GM10248 (cell line): ENCODE measurements at regions not wholly inside any gene's neighbourhood (a gene's known extent, or its start where the extent isn't known, plus 50 kb on each side); places are given as distances from the start of the nearest gene placed in this dataset.

Experiments
- CTCF ChIA-PET: fragments of 300-600 bp; sonication (Branson Sonifier 250); formaldehyde crosslinking; extraction: SDS; loops from one replicate; lab custom pipeline; 2021; ENCODE audit warnings: antibody characterized with exemption; lab: Yijun Ruan, JAX
- POLR2A ChIA-PET: fragments of 350-650 bp; sonication (Branson Sonifier 250); formaldehyde crosslinking; extraction: SDS; loops from one replicate; lab custom pipeline; 2020; ENCODE audit warnings: antibody characterized with exemption; lab: Yijun Ruan, JAX
- DNase-seq: peaks from one replicate; pipeline ENCODE4 v3.0.0; 2012; ENCODE audit errors: extremely low spot score
- TF ChIP-seq, protein P1 (sequence below): IDR thresholded peaks from 2 replicates; pipeline ENCODE4 v1.5.1; 2012; ENCODE audit warnings: mild to moderate bottlenecking, low read depth; ENCODE audit errors: extremely low read depth, missing control alignments, control extremely low read depth

DNA sequence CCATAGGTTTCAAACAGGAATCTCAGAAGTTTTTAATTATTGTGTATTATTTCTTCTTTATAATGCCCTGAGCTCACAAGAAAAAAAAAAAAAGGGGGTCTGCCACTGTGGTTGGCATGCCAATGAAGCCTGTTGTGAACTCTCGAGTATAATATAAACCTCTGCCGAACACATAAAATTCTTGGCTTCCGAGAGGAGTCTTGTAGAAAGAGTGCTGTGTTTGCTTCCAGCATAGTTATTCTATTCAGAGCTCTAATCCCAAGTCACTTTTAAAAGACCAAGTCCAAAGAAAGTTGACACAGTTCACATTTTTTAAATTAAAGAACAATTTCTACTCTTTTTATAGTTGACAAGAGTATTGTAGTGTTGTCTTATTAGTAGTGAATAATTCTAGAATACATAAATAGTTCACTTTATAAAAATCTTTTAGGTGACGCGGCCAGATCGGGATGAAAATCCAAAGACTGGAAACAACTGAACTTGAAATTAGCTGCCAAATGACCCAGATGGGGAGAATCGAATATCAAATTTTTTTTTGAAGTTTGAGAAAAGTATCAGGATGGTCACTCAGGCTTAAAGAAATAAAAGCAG lies 293.2 kb downstream of the DUSP10 start:
- TF ChIP-seq, protein P1, sequence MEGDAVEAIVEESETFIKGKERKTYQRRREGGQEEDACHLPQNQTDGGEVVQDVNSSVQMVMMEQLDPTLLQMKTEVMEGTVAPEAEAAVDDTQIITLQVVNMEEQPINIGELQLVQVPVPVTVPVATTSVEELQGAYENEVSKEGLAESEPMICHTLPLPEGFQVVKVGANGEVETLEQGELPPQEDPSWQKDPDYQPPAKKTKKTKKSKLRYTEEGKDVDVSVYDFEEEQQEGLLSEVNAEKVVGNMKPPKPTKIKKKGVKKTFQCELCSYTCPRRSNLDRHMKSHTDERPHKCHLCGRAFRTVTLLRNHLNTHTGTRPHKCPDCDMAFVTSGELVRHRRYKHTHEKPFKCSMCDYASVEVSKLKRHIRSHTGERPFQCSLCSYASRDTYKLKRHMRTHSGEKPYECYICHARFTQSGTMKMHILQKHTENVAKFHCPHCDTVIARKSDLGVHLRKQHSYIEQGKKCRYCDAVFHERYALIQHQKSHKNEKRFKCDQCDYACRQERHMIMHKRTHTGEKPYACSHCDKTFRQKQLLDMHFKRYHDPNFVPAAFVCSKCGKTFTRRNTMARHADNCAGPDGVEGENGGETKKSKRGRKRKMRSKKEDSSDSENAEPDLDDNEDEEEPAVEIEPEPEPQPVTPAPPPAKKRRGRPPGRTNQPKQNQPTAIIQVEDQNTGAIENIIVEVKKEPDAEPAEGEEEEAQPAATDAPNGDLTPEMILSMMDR: no peak
- CTCF ChIA-PET: interaction anchor here (1.2 to 7.5 kb wide), 2 partner anchors 9 to 14 kb away, joined by 4 to 46 read pairs; no protein-coding TSS in a partner anchor
- POLR2A ChIA-PET: no interaction called here
- DNase-seq: no peak

DNA sequence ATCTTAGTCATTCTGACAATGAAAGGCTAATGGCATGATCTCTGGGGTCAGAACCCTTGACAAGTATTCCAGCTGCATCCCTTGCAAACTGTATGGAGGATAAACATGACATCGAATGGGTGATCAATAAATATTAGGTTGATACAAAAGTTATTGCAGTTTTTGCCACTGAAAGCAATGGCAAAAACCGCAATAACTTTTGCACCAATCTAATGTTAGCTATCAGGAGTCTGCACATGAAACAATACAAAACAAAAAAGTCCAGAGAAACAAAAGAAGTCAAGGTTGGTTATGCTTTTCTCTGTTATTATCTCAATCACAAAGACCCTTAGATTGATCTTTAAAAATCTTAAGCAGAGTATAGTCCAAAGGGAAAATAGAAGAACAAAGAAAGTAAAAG lies 292.7 kb downstream of the DUSP10 start:
- no peak for DNase-seq
- TF ChIP-seq, protein P1: no peak
- POLR2A ChIA-PET: no interaction called here
- CTCF ChIA-PET: interaction anchor here (1.2 to 7.5 kb wide), 2 partner anchors 9 to 14 kb away, joined by 4 to 46 read pairs; no protein-coding TSS in a partner anchor

DNA sequence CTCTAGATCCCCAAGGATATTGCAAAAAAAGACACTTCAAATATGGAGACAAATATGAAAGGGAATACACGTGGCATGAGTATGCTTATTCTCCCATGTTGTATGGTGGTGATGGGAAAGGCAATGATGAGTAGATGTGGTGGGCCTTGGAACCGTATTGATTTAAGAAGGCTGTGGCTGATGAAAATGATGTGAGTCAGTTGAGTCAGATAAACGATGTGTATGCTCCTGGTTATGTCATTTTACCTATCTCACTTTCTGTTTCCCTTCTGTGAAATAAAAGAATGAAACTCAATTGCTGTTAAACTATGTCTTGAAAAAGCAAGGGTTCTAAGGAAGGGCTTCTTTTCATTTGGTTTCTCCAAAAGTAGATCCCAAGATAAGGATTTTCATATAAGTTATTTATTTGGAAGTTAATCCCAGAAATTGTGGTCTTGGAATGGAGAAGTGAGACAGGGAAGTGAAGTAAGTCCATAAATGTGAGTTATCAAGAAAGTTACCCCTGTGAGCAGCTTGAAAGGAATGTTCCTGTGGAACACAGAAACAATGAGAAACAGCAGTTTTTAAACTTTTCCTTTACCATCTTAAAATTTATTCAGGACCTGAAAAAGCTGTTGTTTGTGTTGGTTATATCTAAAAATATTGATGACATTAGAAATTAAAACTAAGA lies 292.0 kb downstream of the DUSP10 start:
- TF ChIP-seq, protein P1: no peak
- POLR2A ChIA-PET: no interaction called here
- CTCF ChIA-PET: interaction anchor here (7.5 kb wide), 1 partner anchor 15 kb away, joined by 46 read pairs; no protein-coding TSS in a partner anchor

DNA sequence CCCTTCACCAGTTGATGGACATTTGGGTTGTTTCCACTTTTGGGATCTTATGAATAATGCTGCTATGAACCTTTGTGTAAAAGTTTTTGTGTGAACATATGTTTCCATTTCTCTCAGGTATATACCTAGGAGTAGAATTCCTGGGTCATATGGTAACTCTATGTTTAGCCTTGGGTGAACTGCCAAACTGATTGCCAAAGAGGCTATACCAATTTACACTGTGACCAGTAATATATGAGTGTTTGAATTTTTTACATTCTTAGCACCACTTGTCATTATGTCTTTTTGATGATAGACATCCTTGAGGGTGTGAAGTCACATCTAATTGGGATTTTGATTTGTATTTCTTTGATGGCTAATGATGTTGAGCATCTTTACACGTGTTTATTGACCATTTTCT lies 290.1 kb downstream of the DUSP10 start:
- ChIA-PET CTCF (no interaction called here), POLR2A (no interaction called here)
- DNase-seq: no peak
- TF ChIP-seq, protein P1: no peak

More for the DNA sequence above, 292.0 kb downstream of the DUSP10 start:
- DNase-seq: peak; percentile 14

DNA sequence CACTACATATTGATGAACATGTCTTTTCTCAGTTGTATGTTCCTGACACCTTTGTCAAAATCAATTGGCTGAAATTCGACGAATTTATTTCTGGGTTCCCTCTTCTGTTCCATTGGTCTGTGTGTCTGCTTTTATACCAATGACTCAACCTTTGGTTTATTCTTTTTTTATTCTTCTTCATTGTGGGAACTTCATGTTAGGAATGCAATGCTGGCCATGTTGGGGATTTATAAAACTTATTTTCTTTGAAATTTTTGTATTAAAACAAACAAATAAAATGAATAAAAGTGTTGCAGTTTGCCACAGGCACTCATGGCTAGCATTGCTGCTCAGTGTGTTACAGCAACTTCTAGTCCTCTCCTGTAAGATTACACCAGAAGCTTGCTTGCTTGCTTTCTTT lies 287.8 kb downstream of the DUSP10 start:
- POLR2A ChIA-PET: no interaction called here
- CTCF ChIA-PET: interaction anchor here (1.3 kb wide), 1 partner anchor 12 kb away, joined by 3 read pairs; no protein-coding TSS in a partner anchor
- TF ChIP-seq, protein P1: no peak
- no peak for DNase-seq

DNA sequence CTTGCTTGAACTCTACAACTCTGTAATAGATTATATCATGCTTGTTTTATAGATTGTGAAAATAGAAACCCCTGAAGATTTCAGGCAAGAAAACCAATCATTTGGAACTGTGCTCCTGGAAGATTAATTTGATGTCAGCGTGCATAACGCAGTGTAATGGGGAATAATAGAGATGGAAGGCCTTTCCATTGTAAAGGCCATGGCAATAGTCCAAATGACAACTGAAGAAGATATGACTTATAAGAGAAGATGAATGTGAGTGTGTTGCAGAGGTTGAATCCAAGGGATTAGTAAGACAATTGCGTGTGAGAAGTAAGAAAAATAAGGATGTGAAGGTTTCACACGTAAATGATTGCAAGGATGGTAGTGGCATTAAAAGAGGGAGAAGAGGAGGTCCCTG lies 285.0 kb downstream of the DUSP10 start:
- POLR2A ChIA-PET: no interaction called here
- TF ChIP-seq, protein P1: no peak

More for the DNA sequence above, 285.0 kb downstream of the DUSP10 start:
- CTCF ChIA-PET: interaction anchor here (1.8 kb wide), 1 partner anchor 27 kb away, joined by 3 read pairs; no protein-coding TSS in a partner anchor
- DNase-seq: no peak
